NCI-H446 treated with DMSO at 0.1 percent for 48 hours (cell line): ENCODE measurements at regions not wholly inside any gene's neighbourhood (a gene's known extent, or its start where the extent isn't known, plus 50 kb on each side); places are given as distances from the start of the nearest gene placed in this dataset.
"Not testable (repeated sequence)": the region's sequence is repeated elsewhere in the genome, so short reads cannot be mapped to it uniquely, and the experiment has no call there.

ENCODE experiments used
- DNase-seq: peaks from one replicate; lab custom pipeline; 2025; lab: John Stamatoyannopoulos, UW

DNA sequence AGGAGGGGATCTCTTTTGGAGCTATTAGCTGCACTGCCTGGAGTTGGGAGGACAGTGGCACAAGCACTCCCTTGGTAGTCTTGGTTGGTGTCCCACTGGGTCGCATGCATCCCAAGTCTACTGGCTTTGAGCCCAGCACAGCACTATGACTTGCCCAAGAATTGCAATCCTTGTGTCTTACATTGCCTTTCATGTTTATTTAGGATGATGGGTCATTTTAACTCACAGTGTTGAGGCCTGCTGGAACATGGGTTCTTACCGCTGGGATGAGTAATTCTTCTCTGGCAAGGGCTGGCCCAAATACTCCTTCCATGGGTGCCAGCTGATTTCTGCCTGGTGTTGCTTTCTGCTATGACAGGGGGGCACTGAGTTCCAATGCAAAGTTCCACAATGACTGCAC, 185.5 kb downstream of the TEX13C start:
- no peak for DNase-seq

GRCh38 chrX:125507119-125507518, 187.4 kb downstream of the TEX13C start:
- no peak for DNase-seq

DNA sequence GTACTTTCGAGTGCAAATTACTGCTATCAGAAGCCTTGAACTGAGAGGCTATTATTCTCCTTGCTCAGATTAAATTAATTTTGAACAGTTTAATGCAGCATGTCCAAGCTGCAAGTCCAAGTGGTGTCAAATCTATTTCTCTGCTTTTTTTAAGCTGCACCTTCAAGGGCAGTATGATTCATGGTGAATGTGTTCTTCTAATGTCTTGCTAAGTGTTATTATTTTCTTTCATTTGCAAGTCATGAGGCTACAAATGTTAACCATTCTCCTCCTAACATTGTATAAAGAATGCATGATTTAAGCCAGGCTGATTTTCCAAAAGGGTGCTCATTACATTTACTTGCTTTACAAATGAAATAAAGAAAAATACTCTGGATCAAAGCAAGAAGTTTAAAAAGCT, 200.4 kb downstream of the TEX13C start:
- no peak for DNase-seq

DNA sequence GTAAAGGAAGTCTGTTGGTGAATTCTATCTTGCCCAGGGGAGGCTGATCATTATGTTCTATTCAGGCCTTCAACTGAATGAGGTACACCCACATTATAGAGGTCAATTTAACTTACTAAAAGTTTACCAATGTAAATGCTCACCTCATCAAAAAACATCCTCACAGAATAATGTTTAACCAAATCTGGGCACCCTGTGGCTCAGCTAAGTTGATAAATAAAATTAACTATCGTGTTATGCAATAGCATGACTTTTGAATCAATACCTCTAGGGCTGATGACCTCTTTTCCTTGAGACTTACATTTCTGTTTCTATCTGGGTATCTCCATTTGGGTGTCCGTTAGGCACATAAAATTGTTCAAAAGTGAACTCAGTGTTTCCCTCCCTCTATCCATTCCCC, 203.1 kb downstream of the TEX13C start:
- no peak for DNase-seq

- DNase-seq: no peak
Observed at GRCh38 chrX:125532411-125533089, 212.9 kb downstream of the TEX13C start.

GRCh38 chrX:125533352-125533751, 213.7 kb downstream of the TEX13C start:
- no peak for DNase-seq

DNA sequence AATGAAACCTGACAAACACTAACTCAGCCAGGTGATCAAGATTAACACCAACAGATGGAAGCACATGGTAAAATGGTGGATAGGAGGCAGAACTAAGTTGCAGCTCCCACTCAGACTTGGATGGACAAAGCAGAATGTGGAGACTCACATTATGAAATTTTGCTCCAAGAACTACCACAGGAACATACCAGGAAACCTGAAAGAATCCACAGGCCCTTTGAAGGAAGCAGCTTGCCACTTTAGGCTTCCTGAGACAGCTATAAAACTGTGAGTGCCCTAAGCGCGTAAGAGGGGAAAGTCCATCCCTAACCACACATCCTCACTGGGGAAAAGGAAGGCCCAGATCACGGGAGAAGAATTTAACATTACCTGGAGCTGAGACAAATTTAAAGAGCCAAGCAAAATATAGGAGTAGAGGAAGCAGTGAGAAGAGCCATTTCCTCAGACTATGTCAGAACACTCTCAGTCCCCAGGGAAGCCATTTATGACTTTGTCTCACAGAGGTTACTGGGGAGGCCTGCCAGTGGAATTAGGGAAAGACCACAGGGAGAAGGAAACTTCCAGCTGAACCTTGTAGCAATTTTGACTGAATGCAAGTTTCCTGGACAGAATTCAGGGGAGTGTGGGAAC, 224.5 kb downstream of the TEX13C start:
- DNase-seq: no peak

DNA sequence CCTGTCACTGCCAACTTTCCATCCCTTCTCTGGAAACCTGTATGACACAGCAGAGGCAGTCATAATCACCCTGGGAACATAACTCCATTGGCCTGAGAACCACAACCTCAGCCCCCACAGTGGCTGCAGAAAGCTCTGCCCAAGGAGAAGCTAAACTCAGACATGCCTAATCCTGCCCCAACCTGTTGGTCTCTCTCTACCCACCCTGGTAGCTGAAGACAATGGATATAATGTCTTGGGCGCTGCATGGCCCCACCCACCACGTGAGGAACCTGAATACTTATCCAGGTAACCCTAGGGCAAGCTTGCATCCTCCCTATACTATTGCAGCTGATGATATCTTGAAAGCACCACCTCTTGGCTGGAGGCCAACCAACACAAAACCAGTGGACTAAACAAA, 225.2 kb downstream of the TEX13C start:
- DNase-seq: no peak

DNA sequence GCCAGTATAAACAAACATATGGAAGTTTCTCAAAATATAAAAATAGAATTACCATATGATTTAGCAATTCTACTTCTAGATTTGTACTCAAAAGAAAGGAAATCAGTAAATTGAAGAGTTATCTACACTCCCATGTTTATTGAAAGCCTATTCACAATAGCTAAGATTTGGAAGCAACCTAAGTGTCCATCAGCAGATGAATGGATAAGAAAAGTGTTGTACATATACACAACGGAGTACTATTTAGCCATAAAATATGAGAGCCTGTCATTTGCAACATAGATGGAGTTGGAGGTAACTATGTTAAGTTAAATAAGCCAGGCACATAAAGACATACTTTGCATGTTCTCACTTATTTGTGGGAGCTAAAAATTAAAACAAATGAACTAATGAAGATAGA, 257.8 kb downstream of the TEX13C start:
- no peak for DNase-seq

DNA sequence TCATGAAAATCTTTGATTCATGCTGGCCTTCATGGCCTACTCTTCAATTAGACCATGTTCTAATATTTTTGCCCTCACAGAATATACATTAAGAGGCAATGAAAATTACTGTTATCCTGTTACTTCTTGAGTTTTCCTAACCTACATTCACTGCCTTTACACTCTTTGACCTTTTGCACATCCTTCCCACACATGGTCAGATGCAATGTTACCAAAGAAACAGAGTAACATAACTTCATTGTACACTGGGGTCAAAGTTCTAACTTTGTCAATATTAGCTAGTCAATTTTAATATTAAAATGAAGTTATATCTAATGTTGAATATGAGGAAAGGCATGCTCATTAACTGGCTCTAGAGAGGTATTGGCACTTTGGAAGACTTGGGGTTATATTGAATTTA, 284.8 kb downstream of the TEX13C start:
- DNase-seq: no peak

DNA sequence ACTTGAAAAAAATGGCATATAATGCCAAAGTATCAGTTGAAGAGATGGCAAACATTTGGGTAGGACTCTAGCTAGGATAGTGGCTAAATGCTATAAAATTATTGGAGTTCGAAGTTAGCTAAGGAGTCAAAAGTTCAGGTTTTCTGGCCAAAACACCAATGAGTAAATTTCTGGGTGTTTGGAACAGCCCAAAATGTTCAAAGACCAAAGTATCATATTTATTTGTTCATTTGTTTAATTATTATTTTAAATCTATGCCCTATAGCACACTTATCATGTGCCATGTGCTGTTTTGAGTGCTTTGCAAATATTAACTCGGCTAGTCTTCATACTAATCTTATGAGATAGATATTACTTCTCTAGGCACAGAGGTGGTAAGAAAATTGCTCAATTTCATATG, 285.5 kb downstream of the TEX13C start:
- DNase-seq: no peak

DNA sequence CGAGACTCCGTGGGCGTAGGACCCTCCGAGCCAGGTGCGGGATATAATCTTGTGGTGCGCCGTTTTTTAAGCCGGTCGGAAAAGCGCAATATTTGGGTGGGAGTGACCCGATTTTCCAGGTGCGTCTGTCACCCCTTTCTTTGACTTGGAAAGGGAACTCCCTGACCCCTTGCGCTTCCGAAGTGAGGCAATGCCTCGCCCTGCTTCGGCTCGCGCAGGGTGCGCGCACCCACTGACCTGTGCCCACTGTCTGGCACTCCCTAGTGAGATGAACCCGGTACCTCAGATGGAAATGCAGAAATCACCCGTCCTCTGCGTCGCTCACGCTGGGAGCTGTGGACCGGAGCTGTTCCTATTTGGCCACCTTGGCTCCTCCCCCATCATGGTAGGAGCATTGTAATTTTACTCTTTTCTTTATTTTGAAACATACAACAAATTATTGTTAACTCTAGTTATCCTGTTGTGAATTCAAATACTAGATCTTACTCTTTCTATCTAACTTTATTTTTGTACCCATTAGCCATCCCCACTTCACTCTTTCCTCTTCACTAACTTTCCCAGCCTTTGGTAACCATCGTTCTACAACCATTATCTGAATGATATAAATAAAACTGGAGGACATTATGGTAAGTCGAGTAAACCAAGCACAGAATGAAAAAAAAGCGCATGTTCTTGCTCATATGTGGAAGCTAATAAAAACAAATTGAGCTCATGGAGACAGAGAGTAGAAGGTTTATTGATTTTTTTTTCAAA, 295.1 kb downstream of the TEX13C start:
- not testable (repeated sequence) for DNase-seq

- no peak for DNase-seq
Observed at GRCh38 chrX:125620715-125621587, 301.3 kb downstream of the TEX13C start.

DNA sequence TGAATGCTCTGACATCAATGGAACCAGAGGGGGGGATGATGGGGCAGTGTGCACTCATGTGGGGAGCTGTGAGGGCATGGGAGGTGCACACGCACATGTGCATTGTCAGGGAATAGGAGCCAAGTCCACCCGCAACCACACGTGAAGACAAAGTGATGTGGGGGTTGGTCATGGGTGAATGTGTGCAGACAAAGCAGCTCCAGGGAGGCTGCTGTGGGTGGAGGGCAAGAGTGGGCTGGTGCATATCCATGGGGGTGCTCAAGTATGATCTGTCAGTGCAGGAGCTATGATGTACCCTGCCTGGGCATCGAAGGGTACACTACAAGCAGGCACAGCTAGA, 301.9 kb downstream of the TEX13C start:
- DNase-seq: no peak

- DNase-seq: no peak
Observed at GRCh38 chrX:125622899-125623298, 303.2 kb downstream of the TEX13C start.

GRCh38 chrX:125627676-125628075, 308.0 kb downstream of the TEX13C start:
- DNase-seq: no peak

DNA sequence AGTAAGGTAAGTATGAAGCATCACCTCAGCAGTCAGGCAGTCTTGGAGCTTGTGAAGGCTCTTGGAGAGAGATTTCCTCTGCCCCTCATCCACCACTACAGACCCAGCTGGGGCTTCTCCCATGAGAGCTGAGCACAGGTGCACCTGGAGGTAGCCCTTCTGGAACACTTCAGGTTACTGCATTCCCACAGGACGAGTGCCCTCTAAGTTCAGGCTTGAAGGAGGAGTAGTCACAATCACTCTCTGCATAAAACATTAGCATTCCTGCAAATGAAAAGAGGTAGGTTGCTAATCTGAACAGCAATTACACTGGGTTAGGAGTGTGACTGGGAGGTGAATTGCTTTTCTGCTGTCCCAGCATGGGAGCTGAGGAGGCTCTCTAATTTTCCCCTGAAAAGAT, 308.8 kb downstream of the TEX13C start:
- DNase-seq: no peak

- DNase-seq: no peak
Observed at GRCh38 chrX:125641405-125641804, 321.7 kb downstream of the TEX13C start.

DNA sequence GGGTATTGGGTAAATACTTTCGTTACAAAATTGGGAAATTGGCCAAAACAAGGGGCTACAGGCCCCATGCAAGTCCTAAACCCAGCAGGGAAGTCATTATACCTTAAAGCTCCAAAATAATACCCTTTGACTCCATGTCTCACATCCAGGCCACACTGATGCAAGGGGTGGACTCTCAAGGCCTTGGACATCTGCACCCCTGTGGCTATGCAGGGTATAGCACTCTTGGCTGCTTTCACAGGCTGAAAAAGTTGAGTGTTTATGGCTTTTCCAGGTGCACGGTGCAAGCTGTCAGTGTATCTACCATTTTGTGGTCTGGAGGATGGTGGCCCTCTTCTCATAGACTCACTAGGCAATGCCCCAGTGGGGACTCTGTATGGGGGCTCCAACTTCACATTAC, 326.5 kb downstream of the TEX13C start:
- DNase-seq: no peak

DNA sequence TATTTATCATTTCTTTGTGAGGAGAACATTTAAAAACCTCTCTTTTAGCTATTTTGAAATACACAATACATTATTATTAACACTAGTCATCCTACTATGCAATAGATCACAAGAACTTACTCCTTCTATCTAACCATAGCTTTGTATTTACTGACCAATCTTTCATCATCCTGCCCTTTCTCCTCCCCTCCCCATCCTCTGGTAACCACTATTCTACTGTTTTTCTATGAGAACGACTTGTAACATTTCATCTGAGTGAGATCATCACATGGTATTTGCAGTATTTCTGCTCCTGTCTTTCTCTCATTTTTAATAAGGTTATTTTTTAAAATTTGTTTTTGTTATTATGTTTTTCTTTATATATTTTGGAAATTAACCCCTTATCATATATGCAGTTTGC, 331.8 kb downstream of the TEX13C start:
- DNase-seq: no peak

DNA sequence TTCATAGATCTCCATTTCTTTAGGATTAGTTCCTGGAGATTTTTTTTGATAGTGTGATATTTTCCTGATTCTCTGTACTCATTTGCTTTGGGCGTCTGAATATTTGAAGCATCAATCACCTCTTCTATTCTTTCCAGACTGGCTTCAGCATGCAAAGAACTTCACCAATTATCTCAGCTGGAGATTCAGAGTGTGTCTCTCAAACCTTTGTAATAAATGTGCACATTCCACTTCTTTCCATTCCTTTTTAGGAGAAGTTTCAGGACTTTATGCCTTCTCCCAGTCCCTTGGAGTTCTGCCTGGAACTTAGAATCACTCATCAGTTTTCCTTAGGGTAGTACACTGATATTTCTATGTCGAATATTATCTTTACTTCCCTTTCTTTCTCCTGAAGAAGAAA, 334.8 kb downstream of the TEX13C start:
- DNase-seq: no peak

- DNase-seq: no peak
Observed at GRCh38 chrX:125673758-125674157, 354.1 kb downstream of the TEX13C start.

- no peak for DNase-seq
Observed at GRCh38 chrX:125678258-125678657, 358.6 kb downstream of the TEX13C start.
